ENCODE measurements at regions not wholly inside any gene's neighbourhood (a gene's known extent, or its start where the extent isn't known, plus 50 kb on each side); places are given as distances from the start of the nearest gene placed in this dataset.

- no peak for TF ChIP-seq POLR2AphosphoS5 (IDR thresholded peaks at IDR 0.05)
- TF ChIP-seq CTCF (IDR thresholded peaks at IDR 0.05), result no peak
Observed at GRCh38 chr10:43963793-43964425, 315.2 kb upstream of the ZNF32 start.
